ENCODE measurements at regions not wholly inside any gene's neighbourhood (a gene's known extent, or its start where the extent isn't known, plus 50 kb on each side); places are given as distances from the start of the nearest gene placed in this dataset.
"Not testable (repeated sequence)": the region's sequence is repeated elsewhere in the genome, so short reads cannot be mapped to it uniquely, and the experiment has no call there.

GRCh38 chr1:4121834-4122512 is 221.9 kb upstream of the C1orf174 start:
- DNase-seq (ENCODE audit: missing footprints) (no peak), ATAC-seq (no peak)
- intact Hi-C loops (cut with DNase I) = no loop called here

GRCh38 chr1:4122513-4123160 is 222.6 kb upstream of the C1orf174 start:
- intact Hi-C loops (cut with DNase I) = no loop called here
- no peak for DNase-seq (ENCODE audit: missing footprints)
- ATAC-seq = no peak

GRCh38 chr1:4124631-4125145 is 224.6 kb upstream of the C1orf174 start:
- ATAC-seq (no peak), DNase-seq (ENCODE audit: missing footprints) (no peak)
- intact Hi-C loops (cut with DNase I) = no loop called here

DNA sequence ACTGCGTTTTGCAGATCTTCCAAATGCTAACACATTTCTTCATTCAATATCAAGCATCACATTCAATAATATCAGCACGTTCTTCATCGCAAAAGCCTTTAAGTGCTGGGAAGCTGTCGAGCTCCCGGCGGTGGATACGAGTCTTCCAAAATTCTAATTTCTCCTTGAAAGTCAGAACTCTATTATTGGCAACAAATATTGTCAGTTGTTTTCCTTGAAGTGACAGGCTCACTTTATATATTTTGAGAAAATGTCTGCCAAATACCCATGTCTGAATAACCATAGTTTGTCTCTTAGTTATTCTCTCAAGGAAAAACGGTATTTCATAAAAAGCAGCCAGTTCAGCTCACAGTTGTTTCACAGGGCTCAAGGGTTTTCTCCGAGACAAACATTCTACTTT is 226.2 kb upstream of the C1orf174 start:
- intact Hi-C loops (cut with DNase I) = no loop called here
- ATAC-seq = no peak
- no peak for DNase-seq (ENCODE audit: missing footprints)

DNA sequence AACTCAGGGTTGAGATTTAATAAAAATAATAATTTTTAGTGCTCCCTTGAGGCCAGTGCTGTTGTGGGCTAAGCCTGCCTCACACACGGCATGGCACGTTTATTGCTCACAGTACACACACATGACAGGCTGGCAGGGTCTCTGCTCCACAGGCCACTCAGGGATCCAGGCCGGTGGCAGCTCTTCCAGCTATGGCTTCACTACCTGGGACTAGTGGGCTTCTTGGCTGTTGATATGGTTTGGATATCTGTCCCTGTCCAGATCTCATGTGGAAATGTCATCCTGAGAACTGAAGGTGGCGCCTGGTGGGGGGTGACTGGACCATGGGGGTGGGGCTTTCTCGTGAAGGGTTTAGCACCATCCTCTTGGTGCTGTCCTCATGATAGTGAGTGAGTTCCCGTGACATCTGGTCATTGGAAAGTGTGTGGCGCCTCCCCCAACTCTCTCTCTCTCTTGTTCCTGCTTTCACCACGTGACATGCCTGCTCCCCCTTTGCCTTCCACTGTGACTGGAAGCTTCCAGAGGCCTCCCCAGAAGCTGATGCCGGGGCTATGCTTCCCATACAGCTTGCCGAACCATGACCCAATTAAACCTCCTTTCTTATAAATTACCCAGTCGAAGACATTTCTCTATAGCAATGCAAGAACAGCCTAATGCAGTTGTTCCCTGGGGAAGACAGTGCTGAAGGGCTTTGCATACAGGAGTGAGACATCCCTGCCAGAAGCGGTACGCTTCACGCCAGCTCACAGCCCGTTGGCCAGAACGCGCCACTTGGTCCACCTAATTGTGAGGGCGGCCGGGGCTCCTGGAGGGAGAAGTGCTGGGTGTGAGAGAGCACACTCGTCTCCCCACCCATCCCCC is 226.9 kb upstream of the C1orf174 start:
- ATAC-seq = no peak
- no peak for DNase-seq (ENCODE audit: missing footprints)
- intact Hi-C loops (cut with DNase I) = no loop called here

DNA sequence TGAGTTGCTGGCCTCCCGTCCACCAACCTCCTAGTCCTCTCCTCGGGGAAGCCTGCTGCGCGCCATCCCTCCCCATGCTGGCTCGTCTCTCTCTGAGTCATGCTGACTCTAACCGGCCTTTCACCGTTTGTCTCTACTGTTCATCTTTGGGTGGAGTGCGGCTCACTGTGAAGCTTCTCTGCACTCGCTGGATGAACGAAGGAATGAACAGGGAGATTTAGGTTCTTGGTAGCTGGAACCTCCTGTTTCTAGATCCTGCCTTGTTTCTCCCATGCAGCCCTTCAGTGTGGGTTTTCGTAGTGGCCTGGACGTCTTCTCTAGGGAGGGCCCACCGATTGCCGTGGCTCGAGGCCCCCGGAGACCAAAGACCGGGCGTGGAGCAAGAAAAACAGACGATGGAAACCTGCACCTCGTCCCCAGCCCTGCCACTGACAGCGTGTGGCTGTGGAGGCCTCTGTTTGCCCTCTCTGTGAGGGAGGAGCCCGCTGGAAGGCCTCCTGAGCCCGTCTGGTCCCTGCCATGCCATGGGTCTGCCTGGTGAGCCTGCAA is 227.6 kb upstream of the C1orf174 start:
- no peak for DNase-seq (ENCODE audit: missing footprints)
- intact Hi-C loops (cut with DNase I) = no loop called here

GRCh38 chr1:4128616-4129015 is 228.5 kb upstream of the C1orf174 start:
- no peak for DNase-seq (ENCODE audit: missing footprints)
- intact Hi-C loops (cut with DNase I) = no loop called here
- ATAC-seq = no peak

More for the DNA sequence above, 227.6 kb upstream of the C1orf174 start:
- no peak for ATAC-seq

- intact Hi-C loops (cut with DNase I) = no loop called here
- ATAC-seq (no peak), DNase-seq (ENCODE audit: missing footprints) (no peak)
Observed at GRCh38 chr1:4129693-4130092, 229.6 kb upstream of the C1orf174 start.

DNA sequence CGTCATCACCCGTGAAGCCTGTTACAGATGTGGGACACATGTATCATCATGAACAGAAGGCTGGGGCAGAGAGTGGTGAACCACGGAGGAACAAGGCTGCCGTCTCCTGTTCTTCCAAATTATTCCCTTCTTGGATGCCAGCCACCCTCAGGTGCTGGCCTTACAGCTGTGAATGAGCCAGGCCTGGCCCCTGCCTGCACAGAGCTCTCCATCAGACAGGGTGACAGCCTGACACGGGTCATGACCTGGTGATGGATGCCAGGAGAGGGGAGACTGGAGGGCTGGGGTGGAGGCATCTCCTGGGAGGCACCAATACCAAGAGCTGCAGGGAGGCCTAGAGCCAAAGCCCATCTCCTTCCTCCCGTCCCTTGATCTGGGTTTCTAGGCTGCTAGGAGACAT is 230.0 kb upstream of the C1orf174 start:
- intact Hi-C loops (cut with DNase I) = no loop called here
- ATAC-seq = no peak
- no peak for DNase-seq (ENCODE audit: missing footprints)

- intact Hi-C loops (cut with DNase I) = no loop called here
- DNase-seq (ENCODE audit: missing footprints) (no peak), ATAC-seq (no peak)
Observed at GRCh38 chr1:4131734-4132133, 231.7 kb upstream of the C1orf174 start.

GRCh38 chr1:4132352-4133296 is 232.6 kb upstream of the C1orf174 start:
- no peak for ATAC-seq
- intact Hi-C loops (cut with DNase I) = no loop called here
- DNase-seq (ENCODE audit: missing footprints) = no peak

DNA sequence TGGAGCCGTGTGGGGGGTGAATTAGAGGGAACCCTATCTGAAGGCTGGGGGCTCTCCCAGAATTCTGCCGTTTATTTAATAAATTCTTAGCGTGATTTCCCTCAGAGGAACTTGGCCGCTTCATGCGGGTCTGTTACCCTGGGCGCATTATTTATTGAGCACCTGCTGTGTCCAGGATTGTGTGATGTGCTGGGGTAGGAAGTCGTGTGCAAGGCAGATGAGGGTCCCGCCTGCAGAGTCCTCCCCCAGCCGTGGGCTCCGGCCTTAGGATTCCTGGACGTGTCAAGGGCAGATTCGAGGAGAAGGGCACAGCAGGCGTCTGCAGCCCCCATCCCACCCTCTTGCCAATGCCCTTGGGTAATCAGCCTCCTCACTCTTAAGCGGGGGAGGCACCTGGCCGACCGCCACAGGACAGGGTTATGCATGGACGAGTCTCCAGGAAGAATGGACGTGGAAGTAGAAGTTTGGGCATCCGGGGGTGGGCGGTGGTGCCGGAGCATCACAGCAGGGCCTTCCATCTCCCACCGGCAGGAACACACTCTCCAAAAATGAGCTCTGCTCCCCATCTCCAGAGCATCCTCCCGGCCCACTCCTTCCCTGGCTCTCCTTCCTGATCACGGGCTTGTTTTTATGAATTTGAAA is 233.3 kb upstream of the C1orf174 start:
- intact Hi-C loops (cut with DNase I) = no loop called here
- DNase-seq (ENCODE audit: missing footprints) = no peak
- ATAC-seq = no peak

DNA sequence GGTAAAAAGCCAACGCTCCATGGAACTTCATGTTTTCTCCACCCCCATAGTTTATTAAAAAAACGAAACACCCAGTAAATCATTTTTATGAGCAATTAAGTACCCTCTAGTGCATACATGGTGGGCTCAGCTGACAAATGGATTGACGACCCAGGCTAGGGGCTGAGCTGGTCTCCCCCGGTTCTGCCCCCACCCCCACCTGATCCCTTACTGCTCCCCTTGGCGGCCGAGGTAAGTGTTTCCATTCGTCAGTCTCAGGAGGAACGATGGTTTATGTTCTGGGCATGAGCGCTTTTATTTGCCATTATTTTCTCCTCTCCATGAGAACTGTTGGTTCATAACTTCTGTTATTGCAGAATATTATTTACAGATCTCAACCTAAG is 233.9 kb upstream of the C1orf174 start:
- intact Hi-C loops (cut with DNase I) = no loop called here
- no peak for DNase-seq (ENCODE audit: missing footprints)

DNA sequence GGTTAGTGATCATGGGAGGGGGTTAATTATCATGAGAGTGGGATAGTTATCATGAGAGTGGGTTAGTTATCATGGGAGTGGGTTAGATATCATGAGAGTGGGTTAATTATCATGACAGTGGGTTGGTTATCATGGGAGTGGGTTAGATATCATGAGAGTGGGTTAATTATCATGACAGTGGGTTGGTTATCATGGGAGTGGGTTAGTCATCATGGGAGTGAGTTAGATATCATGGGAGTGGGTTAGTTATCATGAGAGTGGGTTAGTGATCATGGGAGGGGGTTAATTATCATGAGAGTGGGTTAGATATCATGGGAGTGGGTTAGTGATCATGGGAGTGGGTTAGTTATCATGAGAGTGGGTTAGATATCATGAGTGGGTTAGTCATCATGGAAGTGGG is 235.8 kb upstream of the C1orf174 start:
- ATAC-seq; DNase-seq (ENCODE audit: missing footprints); intact Hi-C loops (cut with DNase I): not testable (repeated sequence)

More for the DNA sequence above, 233.9 kb upstream of the C1orf174 start:
- no peak for ATAC-seq

GRCh38 chr1:4137621-4138415 is 237.7 kb upstream of the C1orf174 start:
- intact Hi-C loops (cut with DNase I) = no loop called here
- no peak for ATAC-seq
- no peak for DNase-seq (ENCODE audit: missing footprints)

GRCh38 chr1:4139646-4140045 is 239.6 kb upstream of the C1orf174 start:
- ATAC-seq (no peak), DNase-seq (ENCODE audit: missing footprints) (no peak)
- intact Hi-C loops (cut with DNase I) = no loop called here

- intact Hi-C loops (cut with DNase I) = no loop called here
- DNase-seq (ENCODE audit: missing footprints) (no peak), ATAC-seq (no peak)
Observed at GRCh38 chr1:4140241-4140640, 240.2 kb upstream of the C1orf174 start.
